ENCODE measurements at regions not wholly inside any gene's neighbourhood (a gene's known extent, or its start where the extent isn't known, plus 50 kb on each side); places are given as distances from the start of the nearest gene placed in this dataset.

DNA sequence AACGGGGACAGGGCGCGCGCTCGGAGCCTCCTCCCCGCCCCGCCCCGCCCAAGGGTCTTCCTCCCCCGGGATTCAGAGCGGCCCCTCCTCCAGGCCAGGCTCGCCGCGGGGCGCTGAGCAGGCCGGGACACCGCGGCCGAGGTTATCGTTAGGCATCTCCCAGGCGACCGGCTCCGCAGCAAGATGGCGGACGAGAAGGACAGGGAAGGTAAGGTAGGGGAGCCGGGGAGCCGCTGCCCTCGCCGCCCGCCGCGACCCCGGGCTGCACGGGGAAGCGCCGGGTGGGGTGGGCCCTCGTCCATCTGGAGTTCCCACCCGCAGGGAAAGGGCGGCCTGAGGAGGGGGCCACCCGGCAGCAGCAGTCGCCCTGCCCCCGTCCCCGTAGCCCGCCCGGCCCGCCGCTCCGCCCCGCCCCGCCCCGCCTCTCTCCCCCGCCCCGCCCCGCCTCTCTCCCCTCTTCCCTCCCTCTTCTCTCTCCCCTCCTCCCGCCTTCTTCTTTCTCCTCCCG lies 105.9 kb upstream of the HNRNPU start:
- DNase-seq, result no peak

DNA sequence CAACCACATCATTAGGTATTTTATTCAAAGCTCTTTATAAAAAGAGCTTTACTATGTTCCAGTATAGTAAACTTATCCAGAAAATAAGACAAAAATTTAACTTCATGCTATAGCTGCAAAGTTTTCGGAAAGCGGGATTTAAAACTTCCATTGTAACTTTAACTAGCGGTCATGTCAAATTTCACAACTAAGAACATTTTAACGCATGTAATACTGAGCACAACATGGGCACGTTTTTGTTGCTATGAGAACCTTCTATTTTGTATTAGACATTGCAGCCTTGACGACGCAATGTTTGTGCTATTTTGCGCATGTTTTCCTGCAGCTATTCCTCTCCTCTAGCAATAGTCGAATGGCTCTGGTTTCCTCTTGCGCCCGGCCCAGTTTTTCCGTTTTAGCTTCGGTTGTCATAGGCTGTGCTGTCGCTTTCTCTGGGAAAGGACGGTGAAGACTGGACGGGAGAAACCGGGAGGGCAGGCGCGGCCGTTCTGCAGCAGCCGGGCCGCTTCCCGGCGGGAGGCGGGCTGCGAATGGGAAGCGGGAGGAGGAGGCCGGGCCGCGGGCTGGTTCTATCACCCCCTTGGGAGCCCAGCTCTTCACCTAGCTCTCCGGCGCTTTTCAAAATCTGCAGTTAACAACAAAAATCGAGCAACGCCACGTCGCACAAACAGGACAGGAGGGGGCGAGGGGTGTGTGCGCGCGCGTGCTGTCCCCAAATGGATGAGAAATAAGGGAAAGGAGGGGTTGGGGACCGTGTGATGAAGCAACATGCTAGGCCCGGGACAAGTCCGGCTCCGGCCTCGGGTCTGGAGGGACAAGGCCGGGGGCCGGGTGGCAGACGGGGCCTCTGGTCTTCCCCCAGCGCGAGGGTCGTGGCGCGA lies 105.3 kb upstream of the HNRNPU start:
- DNase-seq, result peak; percentile 75

DNA sequence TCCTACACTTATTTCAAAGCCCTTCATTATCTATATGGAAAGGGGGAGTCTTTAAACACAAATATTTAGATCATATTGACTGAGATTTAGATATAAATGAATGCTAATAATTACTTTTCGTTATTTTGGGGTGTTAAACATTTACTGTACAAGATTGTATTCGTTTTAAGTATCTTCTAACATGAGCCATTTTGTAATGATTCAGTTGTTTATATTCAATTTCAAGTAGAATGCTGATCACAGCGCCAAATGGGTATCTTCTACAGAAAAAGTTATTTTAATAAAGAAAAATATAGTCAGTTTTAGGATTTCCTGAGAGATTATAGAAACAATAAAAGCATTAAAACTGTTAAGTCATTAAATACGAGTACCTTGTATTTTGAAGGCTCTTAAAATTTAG lies 104.5 kb upstream of the HNRNPU start:
- no peak for DNase-seq

DNA sequence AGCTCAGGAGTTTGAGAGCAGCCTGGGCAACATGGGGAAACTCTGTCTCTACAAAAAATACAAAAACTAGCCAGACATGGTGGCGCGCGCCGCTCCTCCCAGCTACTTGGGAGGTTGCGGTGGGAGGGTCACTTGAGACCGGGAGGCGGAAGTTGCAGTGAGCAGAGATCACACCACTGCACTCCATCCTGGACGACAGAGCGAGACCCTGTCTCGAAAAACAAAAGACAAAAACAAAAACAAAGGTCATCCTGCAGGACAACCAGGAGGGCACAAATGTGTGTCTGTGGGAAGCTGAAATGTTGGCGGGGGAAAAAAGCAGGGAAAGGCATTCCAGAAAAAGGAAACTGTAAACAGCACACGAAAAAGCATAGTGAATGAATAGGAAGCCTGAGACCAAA lies 104.1 kb upstream of the HNRNPU start:
- no peak for DNase-seq

DNA sequence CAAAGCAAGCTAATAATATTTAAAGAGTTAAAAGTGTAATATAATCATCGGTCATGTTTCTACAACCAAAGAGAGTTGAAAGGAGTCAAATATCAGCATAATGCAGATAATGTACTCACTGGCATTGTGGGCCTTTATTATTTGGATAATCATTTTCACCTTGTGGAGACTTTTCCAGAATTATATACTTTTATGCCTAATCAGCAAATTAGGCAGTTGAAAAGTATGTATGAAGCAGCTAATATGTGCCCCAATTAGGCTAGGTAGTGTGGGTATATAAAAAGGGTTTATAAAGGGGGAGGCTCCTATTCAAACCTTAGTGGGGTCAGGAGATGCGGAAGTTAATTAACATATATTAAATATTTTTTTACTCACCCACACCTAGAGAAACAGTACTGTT lies 102.8 kb upstream of the HNRNPU start:
- no peak for DNase-seq

DNA sequence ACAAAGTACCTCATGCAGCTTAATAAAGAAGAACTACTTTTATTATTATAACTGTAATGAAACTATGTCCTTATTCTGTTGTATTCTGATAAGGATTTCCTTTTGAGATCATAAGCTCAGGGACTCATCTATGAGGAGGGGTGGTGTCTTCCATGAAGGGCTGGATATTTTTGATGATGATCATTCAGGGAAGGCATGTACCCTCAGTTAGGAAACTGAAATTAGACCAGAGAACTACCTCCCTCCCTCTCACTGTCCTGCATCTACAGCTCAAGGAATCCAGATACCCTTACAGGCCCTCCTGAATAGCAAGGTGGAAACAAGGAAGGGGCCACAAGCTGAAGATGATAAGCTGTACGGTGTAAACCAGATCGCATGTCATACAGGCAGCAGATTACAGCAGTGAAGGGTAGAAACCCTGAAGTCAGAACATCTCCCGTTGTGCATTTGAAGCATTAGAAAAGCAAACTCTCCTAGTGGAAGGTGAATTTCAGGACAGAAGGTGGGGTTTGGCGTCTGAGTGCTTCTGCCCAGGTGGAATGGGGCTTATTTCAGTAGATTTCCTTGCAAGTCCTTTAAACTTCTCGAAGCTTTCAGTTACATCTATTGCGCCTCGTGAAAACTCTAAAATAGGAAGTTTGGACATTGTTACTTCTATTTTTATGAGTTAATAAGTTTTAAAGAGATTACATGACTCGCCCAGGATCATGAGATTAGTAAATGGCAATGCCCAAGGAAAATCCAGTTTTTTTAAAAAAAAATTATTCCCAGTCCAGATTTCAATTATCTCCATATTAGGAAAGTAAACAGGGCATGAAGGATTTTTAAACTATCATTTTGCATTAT lies 101.1 kb upstream of the HNRNPU start:
- no peak for DNase-seq

DNA sequence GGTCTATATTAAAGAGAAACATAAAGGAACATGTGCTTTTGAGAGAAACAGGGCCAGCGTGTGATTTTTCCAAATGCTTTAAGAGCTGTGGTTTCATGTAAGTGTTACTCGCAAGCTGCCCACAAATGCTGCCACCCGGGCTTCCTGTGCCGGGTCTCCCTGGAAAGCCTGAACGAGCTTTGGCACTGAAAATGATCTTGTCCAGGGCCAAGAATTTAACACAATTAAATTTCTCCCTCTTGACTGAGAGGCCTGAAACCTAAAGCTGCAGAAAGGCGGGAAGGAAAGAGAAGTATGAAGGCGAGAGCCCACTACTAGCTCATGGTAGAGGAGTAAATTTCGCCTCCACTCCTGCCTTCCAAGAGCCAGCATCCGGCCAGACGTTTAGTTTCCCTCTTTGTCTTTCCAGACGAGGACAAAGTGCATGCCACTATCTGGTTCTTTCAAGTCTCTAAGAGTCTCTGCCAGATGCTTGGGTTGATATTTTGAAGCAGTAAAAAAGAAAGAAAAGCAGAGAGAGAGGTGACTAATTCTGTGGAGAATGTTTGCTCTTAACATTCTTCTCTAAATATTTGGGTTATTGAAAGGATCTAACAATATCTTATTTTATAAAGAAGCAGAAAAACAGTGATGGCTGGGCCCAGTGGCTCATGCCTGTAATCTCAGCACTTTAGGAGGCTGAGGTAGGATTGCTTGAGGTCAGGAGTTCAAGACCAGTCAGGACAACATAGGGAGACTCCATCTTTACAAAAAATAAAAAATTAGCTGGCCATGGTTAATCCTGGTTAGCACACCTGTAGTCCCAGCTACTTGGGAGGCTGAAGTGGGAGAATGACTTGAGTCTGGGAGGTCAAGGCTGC lies 100.0 kb upstream of the HNRNPU start:
- DNase-seq, result peak; percentile 5

DNA sequence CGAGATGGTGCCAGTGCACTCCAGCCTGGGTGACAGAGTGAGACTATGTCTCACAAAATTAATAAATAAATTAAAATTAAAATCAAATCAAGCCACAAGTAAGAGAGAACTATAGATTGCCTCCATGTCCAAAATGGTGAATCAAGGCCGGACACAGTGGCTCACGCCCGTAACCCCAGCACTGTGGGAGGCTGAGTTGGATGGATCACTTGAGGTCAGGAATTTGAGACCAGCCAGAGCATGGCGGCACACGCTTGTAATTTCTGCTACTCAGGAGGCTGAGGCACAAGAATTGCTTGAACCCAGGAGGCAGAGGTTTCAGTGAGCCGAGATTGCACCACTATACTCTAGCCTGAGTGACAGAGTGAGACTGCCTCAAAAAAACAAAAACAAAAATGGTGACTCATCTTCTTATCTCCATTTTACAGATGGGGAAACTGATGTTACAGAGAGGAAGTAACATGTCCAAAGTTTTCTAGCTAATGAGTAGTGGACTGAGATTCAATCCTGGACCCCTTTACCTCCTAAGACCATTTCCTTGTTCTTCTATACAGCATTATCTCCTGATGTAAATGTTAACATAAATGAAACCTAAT lies 99.0 kb upstream of the HNRNPU start:
- DNase-seq, result no peak

DNA sequence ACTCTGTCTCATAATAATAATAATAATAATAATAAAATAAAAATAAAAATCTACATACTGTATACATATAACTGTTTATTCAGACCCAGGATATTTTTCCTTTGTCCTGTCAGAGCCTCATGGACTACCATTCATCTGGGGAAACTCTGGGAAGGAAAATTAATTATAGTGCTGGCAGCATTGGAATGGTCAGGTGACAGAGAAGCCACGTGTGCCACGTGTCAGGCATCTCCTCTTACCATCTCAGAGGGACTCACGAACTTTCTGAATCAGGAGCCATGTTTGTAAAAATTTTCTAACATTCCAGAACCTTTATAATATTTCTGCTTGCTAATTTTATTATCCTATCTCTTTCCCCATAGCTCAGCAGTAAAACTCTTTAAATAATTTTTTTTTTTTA lies 97.8 kb upstream of the HNRNPU start:
- no peak for DNase-seq

DNA sequence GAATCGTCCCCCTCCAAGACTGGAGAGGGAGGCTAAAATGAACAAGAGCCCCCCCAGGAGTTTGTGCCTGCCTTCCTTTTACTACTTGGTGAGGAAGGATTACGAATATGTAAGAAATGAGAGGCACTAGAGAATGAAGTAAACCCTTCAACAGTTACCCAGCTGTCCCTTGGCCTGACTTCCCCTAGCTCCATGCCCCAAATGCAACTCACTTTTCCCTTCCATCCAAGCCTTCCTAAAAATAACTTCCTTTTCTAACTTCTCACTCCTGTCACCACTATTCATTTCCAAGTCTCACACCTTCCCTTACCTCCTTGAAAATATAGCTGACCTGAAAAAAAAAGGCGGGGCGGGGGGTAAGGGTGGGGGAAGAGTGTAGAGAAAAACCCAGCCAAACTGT lies 96.6 kb upstream of the HNRNPU start:
- DNase-seq, result no peak

DNA sequence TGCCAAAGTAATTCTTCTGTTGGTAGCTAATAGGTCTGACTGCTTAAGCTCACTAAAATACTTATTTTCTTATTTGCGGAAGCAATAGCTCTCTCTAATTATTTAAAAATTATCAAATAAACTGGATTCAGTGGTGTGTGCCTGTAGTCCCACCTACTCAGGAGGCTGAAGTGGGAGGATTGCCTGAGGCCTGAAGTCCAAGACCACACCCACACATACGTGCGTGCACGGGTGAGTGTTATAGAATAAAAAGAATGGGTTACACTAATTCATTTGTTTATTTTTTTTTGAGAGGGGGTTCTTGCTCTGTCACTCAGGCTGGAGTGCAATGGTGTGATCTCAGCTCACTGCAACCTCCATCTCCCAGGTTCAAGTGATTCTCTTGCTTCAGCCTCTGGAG lies 94.2 kb upstream of the HNRNPU start:
- no peak for DNase-seq

DNA sequence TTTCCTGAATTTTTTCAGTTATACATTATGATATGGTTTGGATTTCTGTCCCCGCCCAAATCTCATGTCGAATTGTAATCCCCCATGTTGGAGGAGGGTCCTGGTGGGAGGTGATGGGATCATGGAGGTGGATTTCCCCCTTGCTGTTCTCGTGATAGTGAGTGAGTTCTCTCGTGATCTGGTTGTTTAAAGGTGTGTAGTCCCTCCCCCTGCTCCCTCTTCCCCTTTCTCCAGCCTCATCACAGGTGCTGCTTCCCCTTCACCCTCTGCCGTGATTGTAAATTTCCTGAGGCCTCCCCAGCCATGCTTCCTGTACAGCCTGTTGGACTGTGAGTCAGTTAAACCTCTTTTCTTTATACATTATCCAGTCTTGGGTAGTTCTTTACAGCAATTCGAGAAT lies 93.2 kb upstream of the HNRNPU start:
- no peak for DNase-seq

DNA sequence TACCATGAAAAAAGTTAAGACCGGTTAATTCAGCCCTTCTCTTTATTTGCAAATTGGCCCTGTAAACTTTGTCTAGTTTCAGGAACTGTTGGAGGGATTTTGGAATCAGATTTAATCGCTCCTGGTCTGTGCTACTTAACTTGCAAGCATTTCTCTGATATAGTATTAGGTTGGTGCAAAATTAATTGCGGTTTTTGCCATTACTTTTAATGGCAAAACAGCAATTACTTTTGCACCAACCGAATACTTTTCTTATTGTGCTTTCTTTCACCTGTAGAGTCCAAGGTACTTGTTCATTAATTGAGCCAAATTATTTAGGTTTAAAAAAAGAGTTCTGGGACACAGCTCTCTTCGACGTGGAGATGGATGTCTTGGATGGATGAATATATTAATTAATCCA lies 92.8 kb upstream of the HNRNPU start:
- DNase-seq, result no peak

DNA sequence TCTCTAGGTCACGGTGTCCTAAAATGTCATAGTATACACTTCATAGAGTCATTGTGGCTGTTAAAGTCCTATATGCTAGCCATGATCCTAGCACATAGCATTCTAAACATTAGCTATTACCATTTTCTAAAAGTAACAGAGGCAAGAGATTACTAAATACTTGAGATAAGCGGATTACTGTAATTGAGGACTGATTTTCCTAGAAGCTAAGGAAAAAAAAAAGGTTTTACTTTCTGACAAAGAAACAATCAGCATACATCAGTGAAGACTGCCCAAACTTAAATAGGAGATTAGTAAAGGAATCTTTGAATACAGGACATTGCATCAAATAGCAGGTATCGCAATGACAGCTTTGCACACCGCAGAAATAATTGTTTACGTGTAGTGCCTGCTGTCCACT lies 91.3 kb upstream of the HNRNPU start:
- no peak for DNase-seq

DNA sequence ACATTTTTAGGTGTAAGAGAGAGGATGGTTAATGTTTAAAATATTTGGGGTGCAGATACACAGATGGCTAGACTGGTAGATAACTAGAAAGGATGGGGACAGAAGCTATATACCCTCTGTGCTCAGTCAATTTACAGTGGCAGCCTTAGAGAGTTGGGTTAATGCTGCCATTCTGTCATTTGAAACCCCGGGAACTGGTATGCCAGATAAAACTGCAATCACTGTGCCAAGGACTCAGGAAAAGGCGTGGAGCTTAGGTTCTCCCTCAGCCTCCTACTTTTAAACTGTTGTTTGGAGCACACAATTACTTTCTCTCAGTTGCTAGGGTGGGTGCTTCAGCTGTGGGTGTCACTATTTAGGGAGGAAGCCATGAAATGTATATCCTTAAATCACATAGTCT lies 90.0 kb upstream of the HNRNPU start:
- no peak for DNase-seq

DNA sequence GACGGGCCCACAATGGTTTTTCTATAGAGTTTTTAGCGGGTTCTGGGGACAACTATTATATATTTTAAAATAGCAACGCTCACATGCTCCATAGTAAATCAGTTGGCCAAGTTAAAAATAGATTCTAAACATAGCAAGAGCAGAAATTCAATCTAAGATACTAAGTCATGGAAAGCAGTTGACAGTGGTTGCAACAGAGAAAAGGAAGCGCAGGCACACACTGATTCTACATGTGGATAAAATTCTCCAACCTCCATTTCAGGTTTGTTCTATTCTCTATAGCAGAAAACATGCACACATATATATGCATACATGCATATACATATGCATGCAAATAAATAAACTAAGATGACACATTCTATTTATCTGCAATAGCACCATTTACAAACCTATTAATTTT lies 89.6 kb upstream of the HNRNPU start:
- no peak for DNase-seq

DNA sequence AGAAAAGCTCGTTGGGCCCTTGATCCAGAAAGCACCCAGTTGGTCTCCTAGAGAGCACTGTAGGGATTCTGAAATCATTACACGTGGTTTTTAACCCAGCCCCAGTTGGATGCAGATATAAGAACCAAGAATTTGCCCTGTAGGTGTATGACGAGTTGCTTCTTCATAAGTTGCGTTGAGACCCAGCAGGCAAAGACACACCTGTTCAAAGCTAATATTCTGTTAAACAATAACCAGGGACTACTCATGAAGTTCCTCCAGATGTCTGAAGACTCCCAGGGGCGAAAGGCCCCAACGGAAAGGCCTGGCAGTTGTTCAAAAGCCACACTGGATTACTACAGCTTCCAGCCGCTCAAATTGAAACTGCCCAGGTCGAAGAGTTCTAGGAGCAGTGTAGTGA lies 88.6 kb upstream of the HNRNPU start:
- DNase-seq, result no peak

DNA sequence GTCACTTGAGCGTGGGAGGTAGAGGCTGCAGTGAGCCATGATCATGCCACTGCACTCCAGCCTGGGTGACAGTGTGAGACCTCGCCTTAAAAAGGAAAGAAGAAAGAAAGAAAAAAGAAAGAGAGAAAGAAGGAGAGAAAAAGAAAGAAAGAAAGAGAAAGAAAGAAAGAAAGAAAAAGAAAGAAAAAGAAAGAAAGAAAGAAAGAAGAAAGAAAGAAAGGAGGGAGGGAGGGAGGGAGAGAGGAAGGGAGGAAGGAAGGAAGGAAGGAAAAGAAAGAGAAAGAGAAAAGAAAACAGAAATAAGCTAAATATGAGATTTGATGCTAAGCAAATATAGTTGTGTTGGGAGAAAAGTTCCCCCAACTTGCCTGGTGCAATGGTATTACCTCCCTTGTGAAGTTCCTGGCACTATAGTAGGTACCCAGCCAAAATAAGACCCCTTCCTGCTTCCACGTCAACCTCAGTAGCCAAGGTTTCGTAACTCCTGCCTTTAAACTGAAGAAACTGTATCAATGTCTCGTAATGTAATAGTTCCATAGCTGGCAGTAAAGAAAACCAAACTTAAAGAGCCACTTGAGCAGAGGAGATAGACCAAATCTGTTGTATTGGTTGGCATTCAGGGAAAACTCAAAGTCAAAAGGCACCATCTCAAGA lies 88.1 kb upstream of the HNRNPU start:
- no peak for DNase-seq

DNA sequence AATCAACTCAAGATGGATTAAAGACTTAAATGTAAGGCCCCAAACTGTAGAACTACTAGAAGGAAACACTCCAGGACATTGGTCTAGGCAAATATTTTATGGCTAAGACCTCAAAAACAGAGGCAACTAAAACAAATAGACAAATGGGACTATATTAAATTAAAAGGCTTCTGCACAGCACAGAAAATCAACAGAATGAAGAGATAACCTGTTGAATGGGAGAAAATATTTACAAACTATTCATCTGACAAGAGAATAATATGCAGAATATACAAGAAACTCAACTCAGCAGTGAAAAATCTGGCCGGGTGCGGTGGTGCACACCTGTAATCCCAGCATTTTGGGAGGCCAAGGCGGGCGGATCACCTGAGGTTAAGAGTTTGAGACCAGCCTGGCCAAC lies 84.1 kb upstream of the HNRNPU start:
- DNase-seq, result no peak

DNA sequence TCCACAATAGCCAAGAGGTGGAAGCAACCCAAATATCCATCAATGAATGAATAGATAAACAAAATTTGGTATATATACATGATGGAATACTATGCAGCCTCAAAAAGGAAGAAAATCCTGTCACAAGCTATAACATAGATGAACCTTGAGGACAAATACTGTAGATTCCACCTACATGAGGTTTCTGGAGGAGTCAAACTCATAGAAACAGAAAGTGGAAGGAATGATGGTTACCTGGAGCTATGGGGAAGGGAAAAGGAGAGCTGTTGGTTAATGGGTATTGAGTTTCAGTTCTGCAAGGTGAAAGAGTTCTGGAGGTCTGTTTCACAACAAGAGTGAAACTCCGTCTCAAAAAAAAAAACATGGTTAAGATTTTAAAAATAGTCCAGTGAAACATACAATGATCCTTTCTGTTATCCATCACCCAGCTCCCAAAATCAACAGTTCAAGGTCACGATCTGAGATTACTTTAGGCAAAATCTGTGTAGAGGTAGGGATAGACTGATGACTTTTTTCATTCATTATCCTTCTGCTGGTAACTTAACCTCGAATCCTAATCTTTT lies 80.8 kb upstream of the HNRNPU start:
- no peak for DNase-seq

DNA sequence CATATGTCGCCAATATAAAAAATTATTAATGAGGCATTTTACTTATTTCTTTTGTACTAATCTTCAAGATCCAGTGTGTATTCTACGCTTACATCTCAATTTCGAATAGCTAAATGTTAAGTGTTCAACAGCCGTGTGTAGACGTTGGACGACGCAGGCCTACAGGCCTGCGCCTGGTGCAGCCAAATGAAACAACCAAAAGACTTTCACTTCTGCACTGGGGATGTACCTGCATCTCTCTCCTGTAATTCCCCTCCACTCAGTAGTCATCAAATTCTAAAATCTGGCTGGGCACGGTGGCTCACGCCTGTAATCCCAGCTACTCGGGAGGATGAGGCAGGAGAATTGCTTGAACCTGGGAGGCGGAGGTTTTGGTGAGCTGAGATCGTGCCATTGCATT lies 76.8 kb upstream of the HNRNPU start:
- DNase-seq, result no peak

DNA sequence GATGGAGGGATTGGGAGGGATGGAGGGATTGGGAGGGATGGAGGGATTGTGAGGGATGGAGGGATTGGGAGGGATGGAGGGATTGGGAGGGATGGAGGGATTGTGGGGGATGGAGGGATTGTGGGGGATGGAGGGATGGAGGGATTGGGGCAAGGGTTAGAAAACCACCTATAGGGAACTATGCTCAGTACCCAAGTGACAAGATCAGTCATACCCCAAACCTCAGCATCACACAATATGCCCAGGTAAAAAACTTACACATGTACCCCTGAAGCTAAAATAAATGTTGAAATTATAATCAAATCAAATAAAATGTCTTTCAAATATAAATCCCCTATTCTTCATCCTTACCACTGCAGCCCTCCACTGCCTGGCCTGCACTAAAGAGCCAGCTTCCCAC lies 72.8 kb upstream of the HNRNPU start:
- no peak for DNase-seq
